ENCODE measurements at regions not wholly inside any gene's neighbourhood (a gene's known extent, or its start where the extent isn't known, plus 50 kb on each side); places are given as distances from the start of the nearest gene placed in this dataset.

DNA sequence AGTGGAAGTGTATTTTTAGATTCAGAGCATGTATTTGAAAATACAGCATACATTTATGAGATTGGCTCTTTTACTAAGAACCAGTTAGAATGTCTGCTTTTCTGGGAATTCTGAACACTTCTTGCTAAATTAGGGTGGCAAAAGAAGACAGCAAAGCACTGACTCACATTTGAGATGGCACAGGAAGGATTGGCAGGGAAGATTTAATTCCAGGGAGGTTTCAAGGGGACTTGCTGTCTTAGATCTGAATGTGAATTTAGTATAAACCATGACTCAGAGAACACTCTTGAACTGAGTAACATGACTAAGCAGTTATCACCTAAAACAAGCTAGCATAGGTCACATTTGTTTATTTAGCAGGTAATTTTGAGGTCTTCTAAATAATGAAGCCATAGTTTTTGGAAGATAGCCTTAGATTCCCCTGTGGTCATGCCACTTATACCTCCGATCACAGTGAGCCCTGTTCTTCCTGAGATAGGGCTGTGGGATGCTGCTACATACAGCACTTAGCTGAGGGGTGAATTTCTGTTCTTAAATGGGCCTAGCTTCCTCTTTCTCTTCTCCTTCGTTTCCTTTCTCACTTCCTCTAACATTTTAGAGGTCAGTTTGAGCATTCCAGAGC is 173.8 kb downstream of the PCSK1 start:
- no peak for TF ChIP-seq POLR2A (IDR thresholded peaks at IDR 0.05)
- no peak for TF ChIP-seq EP300 (IDR thresholded peaks at IDR 0.05)
- TF ChIP-seq, protein P1, sequence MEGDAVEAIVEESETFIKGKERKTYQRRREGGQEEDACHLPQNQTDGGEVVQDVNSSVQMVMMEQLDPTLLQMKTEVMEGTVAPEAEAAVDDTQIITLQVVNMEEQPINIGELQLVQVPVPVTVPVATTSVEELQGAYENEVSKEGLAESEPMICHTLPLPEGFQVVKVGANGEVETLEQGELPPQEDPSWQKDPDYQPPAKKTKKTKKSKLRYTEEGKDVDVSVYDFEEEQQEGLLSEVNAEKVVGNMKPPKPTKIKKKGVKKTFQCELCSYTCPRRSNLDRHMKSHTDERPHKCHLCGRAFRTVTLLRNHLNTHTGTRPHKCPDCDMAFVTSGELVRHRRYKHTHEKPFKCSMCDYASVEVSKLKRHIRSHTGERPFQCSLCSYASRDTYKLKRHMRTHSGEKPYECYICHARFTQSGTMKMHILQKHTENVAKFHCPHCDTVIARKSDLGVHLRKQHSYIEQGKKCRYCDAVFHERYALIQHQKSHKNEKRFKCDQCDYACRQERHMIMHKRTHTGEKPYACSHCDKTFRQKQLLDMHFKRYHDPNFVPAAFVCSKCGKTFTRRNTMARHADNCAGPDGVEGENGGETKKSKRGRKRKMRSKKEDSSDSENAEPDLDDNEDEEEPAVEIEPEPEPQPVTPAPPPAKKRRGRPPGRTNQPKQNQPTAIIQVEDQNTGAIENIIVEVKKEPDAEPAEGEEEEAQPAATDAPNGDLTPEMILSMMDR (IDR thresholded peaks at IDR 0.05) = no peak
